IPS DF 19.7 (cell line): ENCODE measurements at regions not wholly inside any gene's neighbourhood (a gene's known extent, or its start where the extent isn't known, plus 50 kb on each side); places are given as distances from the start of the nearest gene placed in this dataset.

ENCODE experiments used
- DNase-seq: peaks from one replicate; pipeline ENCODE4 v3.0.0-alpha.2; 2013; ENCODE audit warnings: low read depth, low spot score

DNA sequence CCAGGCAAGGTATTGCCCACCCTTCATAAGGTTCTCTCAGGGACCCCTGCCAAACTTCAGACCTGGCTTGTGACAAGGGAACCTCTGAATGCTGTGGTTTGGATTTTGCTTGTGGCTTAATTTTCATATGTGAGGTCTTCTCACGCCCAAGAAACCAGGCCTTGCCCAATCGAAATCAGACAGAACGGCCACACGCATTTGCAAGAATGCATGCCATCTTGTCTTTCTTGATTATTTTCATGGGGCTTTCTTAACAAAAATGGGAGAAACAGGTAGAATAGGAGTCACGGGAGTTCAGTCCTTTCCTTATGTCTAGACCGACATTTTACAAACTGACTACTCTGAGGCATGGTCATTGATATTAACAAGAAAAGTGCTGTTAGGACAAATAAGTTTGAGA is 170.2 kb upstream of the PAPPA start:
- no peak for DNase-seq

DNA sequence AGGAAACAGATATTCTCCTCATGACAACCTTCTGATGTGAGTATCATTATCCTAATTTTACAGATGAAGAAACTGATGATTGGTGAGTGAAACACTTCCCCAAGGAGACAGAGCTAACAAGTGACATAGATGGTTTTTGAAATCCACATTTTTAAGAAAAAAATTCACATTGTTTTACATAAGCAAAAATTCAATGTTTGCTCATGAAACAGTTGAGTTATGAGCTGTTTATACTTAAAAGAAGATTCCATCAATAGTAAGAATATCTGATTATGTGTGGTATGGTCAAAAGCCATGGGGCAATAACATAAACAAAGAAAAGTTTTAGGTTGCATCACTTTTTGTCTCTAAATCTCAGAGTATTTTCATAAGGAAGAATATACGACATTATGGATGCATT is 167.9 kb upstream of the PAPPA start:
- no peak for DNase-seq

DNA sequence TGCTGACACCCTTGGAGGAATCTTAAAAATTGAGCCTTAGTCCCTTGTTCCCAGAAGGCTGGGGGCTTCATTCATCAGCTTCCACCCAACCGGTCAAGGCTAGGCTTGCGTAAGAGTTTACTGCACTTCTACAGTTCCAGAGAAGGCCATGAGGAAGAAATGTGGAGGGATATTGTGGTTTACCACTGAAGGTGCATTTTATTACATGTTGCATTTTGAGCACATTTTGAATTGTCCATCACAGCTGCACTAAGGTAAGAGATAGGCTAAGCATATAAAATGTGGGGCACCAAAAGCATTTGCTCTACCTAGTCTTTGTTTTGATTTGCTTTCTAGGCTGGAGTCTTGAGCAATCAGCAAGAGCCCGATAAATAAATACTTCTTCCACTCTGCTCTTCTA is 167.1 kb upstream of the PAPPA start:
- DNase-seq: no peak

DNA sequence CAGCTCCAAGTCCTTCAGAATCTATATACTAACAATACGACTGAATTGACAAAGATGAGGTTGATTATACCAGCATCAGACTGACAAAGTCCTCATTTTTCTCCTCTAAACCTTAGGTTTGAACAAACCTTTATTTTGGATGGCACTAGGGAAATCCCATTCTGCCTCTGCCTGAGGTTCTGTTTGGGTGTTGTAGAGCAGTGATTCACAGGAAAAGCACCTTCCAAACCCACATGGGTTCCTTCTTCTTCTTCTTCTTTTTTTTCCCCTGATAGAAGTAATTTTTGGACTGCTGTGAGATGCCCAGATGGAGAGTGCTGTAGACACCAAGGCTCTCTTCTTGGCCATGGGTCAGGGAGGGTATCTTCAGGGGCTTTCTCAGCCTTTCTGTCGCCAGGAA is 164.9 kb upstream of the PAPPA start:
- DNase-seq: no peak

DNA sequence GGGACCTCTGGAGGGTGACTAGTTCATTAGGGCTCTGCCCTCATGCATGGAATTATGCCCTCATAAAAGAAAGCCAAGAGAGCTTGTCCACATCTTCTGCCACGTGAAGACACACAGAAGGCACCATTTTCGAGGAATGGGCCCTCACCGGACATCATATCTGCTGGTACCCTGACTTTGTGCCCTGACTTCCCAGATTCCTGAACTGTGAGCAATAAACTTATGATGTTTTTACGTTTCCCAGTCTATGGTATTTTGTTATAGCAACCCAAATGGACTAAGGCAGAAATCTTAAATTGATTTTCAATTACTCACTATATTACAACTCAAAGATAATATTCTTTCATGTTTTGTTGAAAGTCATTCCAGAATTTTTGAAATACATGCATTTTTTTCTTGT is 163.8 kb upstream of the PAPPA start:
- no peak for DNase-seq

DNA sequence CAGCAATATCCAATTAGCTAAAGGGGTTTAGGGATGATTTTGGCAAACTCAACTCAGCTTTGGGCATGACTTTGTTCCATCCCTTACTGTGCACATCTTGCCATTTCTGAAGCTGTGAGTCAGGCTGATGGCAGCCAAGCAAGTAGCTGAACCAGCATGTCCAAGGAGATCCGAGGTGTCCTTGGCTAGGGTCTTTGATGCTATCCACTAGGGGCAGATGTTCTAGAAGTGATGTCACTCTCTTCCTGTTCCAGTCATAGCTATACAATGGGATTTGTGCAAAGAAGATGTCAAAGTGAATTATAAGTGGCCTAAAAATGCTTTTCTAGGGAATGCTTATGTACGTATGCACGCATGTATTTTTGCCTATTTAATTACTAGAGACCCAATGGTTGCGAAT is 160.8 kb upstream of the PAPPA start:
- DNase-seq: no peak

DNA sequence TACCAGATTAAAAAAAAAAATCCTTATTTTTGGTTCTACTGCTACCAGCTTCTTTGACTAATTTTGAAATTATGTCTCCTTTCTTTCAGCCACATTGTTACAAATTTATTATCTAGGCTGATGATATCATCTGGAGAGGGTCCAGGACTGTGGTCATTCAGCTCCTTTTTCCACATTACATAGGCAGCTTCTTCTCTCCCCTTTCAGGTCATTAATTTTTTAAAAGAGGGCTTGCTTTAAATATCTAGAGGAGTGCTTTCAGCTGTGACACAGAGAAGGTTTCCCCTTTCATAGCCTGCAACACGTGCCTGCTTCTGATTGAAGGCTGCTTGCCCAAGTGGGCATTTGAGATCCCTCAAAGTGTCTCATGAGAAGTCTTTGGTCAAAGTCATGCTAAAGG is 155.7 kb upstream of the PAPPA start:
- no peak for DNase-seq

DNA sequence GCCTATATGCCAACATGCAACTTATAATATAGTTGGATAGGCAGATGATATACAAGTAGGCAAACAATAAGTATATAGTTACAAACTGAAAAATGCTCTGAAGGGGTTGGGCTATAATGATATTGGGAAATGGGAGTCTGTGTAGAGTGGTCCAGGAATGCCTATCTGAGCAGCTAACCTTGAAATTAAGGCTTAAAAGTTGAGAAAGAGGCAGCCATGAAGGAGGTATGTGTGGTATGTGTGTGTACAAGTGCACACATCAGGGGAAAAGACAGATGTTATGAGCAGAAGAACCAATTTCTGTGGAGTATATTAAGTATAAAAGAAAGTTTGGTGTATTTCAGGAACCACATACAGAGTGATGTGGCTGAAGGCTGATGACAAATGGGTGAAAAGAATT is 154.9 kb upstream of the PAPPA start:
- no peak for DNase-seq

DNA sequence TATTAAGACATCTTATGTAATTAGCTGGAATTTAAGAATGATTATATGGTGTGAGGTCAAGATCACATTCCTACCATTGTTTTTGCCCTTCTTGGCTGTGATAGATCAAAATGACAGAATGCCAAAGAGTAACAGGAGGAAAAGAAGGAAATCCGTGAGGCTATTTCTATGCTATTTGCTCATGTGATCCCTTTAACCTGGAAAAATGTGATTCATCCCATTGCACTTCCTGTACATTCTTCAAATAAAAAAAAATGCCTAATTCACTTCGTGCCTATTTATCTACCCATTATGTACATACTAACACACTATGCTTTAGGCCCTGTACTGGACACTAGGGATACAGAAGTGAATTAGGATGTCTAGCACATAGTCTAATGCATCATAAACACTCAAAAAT is 154.1 kb upstream of the PAPPA start:
- DNase-seq: no peak

DNA sequence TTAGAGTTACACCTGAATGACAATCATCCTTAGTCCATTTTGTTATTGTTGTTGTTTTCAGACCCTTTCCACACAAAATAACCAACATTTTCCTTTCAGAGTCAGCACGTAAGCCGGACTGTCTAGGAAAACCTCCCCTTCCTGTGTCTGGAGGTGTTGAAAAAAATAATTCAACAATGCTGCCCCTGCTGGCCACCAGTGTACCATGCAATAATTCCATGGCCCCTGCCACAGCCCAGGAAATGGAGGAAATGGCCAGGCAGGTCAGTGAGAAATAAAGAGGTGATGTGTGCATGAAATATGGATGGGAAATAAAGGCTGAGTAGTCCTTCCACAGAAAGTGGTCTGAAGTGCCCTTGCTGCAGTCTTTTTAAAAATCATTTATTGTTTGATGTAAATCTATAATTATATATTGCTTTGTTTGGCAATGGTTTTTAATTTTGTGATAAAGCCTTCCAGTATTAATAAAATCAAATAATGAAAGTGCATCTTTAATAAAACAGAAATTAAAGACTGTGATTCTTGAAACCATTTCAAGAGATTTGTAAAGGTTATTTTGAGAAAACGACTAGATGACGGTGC is 152.8 kb upstream of the PAPPA start:
- no peak for DNase-seq

DNA sequence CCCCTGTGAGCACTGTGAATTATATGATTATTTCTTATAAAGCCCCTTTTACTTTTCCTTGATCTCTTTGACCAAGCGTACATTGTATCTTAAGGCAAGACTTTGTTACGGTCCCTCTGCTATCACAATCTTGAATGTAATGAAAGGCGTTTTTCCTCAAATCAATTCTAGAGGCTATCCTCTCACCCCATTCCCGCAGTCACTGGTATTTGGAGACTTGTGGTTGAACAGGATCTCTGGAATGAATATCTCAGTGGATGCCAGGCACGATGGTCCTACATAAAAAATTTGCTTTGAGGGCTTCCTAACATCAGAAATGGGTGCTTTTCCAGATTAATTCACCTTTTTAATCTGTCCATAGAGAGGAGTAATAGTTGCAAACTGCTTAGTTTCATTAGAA is 151.4 kb upstream of the PAPPA start:
- no peak for DNase-seq

DNA sequence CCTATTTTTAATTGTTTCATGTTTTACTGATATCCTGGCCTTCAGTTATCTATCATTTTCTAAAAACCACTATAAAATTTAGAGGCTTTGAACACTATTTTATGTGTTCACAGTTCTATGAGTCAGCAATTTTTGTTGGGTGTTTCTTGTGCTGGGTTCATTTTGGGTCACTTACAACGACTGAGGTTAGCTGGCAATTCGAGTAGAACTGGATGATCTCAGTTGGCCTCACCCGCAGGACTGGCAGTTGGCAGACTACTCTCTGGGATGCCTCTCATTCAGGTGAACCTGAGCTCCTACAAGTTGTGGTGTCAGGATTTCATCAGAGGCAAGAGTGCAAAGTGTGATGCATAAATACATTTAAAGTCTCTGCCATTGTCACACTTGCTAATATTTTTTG is 151.0 kb upstream of the PAPPA start:
- DNase-seq: no peak

DNA sequence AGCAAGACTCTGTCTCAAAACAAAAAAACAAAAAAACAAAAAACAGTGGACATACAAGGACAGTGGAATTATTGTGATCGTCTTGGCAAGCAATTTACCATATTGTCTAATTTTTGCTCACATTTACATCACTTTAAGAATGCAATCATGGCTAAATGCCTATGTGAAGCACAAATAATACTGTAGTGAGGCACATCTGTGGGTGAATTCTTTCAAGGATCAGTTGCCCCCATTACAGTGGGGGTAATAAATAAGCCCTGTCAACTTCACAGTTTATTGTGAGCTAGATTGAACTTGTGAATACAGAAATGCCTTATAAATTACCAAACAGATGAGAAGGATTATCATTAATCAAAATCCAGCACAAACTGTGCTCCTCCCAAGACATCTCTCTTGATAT is 150.2 kb upstream of the PAPPA start:
- DNase-seq: no peak

DNA sequence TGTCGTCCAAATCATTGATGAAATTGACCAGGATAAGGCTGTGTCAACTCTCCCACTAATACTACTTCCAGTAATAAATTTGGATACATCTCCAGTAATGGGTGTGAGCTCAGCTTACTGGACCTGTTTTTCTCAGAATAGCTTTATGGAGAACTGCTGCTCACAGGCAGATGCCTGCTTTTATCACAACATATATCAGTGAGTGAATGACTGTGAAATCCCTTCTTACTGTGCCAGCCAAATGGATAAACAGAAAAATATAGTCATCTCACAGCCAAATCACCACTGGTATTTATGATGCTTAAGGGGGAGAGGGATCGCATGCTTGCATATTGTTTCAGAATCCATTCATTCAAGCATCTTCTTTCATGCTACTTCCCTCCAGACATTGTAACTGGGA is 148.4 kb upstream of the PAPPA start:
- DNase-seq: no peak

DNA sequence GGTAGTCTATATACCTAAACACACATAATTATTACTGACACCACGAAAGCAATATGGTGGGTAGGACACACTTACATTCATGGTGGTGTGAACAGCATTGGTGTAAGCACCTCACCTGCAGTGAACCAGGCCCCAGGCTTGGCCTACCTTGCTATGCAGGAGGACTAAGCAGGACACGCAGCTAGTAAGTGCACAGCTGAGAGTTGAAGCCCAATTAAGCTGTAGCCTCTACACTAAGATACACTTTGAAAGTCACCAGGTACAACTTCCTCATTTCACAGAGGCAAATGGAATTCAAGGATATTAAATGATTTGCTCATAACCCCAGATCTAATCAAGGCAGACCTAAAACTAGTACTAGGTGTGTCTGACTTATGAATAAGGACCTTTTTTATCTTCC is 145.8 kb upstream of the PAPPA start:
- DNase-seq: no peak

DNA sequence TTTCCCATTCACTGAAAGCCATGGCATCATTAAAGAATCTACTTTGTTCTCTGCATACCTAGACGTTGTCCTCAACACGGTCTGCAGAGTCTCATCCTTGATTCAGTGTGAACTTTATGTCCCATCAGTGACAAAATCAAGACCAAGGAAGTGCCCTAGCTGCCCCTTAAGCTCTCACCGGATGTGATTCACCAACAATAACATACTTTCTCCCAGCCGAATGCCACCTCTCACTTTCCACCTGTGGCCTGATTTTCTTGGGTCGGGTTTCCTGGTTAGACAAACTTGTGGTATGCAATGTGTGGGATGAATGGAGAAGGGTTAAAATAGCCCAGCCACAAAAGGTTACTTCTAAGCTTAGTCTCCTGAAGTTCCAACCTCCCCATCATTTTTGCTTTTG is 145.3 kb upstream of the PAPPA start:
- DNase-seq: no peak

DNA sequence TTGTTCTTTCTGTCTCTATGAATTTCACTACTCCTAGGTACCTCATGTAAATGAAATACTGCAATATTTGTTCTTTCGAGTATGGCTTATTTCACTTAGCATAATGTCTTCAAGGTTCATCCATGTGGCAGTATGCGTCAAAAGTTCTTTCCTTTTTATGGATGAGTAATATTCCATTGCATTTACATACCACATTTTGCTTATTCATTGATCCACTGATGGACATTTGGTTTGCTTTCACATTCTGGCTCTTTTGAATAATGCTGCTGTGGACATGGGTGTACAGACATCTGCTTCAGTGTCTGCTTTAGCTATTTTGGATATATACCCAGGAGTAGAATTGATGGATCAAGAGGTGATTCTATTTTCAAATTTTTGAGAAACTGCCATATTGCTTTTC is 144.2 kb upstream of the PAPPA start:
- no peak for DNase-seq

DNA sequence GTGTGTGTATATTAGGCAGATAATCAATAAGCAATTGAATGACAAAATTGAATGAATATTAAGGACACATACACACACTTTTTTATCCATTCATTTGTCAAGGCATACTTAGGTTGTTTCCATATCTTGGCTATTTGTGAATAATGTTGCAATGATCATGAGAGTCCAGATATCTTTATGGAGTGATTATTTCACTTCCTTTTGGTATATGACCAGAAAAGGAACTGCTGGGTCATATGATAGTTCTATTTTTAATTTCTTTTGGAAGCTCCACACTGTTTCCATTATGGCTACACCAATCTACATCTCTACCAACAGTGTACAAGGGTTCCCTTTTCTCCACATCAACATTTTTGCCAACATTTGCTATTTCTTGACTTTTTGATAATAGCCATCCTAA is 137.7 kb upstream of the PAPPA start:
- DNase-seq: no peak

DNA sequence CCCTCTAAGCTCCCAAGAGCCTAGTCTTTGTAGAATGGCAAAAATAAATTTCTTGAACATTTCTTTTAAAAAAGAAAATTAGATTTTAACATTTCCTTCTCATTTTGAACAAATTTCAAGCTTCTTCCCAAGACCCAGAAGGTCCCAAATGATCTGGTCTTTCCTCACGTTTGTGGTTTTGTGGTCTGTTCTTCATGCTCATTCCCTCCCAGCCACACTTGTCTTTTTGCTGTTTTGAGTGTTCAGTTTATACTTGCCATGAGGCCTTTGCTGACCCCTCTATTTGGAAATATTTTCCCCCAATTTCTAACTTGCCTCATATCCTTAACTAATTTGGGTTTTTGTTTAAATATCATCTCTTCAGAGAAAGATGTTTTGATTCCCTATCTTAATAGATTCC is 133.4 kb upstream of the PAPPA start:
- DNase-seq: no peak

DNA sequence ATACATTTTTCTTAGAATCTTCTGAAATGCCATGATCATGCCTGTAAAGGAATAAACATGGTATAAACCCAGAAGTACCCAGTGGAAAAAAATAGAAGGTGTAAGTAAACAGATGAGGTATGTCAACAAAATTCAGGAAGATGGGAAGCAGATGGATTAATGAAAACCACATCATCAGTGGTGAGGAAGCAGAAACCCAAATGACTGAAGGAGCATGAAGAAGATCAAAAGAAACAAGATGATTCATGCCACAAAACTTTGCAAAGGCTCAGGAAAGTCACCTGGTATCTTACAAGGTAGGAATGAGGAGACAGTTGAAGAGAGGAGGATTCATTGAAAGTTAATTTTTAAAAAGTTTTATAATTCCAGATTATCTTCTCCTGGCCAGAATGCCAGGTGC is 132.8 kb upstream of the PAPPA start:
- no peak for DNase-seq

DNA sequence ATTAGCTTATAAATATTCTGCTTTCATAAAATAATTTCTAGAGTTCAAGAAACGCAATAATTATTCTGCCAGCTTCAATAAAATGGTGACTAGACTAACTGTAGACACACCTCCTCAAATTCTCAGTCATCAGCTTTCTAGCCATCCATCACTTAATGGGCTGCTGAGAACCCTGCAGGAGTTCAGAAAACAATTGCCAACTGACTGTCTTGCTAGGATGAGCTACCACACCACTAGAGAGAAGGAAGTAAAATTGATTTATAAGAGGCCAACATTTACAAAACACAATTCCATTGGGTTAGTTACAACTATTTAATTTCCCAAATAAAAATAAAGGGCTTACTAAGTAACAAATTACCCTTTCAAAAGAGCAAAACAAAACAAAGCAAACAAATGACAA is 126.5 kb upstream of the PAPPA start:
- DNase-seq: no peak

DNA sequence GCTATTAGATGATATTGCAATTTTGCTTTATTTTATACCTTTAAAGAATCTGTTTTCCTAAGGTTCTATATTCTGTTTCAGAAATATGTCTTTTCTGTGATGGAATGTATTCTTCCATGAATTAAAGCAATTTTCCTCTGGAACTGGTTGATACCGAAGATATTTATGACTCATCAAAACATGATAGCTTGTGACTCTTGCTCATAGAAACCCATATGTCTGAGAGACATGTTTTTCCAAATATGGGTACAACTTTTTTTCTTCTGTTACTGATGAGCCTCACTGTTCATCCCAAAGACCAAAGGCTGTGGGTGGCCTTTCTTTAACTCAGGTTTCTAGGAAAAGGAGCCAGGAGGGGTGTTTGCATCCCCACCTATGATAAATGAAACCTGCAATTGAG is 126.1 kb upstream of the PAPPA start:
- no peak for DNase-seq

DNA sequence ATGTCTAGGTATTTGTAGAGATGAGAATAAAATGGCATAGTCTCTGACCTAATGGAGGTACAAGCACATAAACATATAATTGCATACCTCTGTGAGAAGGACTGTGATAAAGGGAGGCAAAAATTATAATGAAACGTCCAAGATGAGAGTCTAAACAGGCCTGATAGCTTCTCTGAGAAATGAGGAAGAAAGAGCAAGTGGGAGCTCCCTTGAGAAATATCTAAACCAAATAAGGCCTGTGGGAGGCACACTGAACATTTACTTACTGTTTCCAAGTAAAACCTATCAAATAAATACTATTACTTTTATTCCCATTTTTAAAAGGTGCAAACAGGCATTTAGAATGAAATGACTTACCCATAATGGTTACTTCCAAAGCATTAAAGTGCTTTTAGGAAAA is 125.6 kb upstream of the PAPPA start:
- DNase-seq: no peak

DNA sequence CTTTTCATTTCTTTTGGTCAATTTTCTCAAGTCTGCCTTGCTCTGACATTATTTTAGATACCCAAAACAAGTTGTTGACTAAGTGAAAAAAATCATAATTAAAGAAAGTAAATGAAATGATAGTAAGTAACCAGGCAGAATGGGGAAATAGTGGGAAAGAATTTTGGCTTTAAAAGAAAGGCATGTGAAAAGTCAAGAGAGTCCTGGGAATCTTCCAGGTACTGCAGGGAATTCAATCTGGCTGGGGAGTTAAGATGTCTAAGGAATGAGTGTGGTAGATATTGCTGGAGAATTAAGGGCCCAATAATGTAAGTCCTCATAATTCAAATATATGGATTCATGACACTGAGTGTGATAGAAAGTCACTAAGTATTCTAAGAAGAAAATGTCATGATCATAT is 123.1 kb upstream of the PAPPA start:
- DNase-seq: no peak
